ENCODE measurements at regions not wholly inside any gene's neighbourhood (a gene's known extent, or its start where the extent isn't known, plus 50 kb on each side); places are given as distances from the start of the nearest gene placed in this dataset.
"Not testable (repeated sequence)": the region's sequence is repeated elsewhere in the genome, so short reads cannot be mapped to it uniquely, and the experiment has no call there.

GRCh38 chr21:23811805-23812204 is 1795.5 kb downstream of the MRPL39 start:
- no peak for DNase-seq

- no peak for DNase-seq
These were observed 1797.7 kb downstream of the MRPL39 start for GRCh38 chr21:23809573-23809972.

DNA sequence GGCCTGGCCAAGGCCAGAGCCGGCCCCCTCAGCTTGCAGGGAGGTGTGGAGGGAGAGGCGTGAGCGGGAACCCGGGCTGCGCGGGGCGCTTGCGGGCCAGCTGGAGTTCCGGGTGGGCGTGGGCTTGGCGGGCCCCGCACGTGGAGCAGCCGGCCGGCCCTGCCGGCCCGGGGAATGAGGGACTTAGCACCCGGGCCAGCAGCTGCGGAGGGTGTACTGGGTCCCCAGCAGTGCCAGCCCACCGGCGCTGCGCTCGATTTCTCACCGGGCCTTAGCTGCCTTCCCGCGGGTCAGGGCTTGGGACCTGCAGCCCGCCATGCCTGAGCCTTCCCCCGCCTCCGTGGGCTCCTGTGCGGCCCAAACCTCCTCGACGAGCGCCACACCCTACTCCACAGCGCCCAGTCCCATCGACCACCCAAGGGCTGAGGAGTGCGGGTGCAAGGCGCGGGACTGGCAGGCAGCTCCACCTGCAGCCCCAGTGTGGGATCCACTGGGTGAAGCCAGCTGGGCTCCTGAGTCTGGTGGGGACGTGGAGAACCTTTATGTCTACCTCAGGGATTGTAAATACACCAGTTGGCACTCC is 1800.2 kb downstream of the MRPL39 start:
- not testable (repeated sequence) for DNase-seq

DNA sequence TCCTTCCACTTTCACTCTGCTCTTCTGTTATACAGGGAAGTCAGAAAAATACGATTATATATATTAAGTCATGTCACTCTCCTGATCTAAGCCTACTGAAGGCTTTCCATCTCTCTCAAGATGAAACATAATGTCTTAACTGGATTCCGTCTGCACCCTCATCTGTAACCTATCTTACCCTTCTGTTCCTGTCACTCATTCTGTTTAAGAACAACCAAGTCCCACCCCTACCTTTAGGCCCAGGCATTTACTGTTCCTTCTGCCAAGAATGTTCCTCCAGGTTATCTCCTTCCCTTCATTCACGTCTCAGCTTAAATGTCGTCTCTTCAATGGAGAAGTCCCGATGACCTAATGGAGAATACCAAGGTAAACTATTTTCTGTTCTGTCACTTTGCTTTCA is 1802.4 kb downstream of the MRPL39 start:
- DNase-seq = no peak

DNA sequence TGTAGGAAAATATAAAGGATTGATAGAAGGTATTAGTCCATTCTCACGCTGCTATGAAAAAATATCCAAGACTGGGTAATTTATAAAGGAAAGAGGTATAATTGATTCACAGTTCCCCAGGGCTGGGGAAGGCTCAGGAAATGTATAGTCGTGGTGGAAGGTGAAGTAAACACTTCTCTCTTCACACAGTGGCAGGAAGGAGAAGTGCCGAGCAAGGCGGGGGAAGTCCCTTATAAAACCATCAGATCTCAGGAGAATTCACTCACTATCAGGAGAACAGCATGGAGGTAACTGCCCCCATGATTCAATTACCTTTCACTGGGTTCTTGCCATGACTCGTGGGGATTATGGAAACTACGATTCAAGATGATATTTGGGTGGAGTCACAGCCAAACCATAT is 1806.0 kb downstream of the MRPL39 start:
- DNase-seq = no peak

GRCh38 chr21:23799376-23799775 is 1807.9 kb downstream of the MRPL39 start:
- no peak for DNase-seq

GRCh38 chr21:23792300-23792699 is 1815.0 kb downstream of the MRPL39 start:
- DNase-seq = no peak

- DNase-seq = no peak
These were observed 1817.4 kb downstream of the MRPL39 start for GRCh38 chr21:23789864-23790263.

DNA sequence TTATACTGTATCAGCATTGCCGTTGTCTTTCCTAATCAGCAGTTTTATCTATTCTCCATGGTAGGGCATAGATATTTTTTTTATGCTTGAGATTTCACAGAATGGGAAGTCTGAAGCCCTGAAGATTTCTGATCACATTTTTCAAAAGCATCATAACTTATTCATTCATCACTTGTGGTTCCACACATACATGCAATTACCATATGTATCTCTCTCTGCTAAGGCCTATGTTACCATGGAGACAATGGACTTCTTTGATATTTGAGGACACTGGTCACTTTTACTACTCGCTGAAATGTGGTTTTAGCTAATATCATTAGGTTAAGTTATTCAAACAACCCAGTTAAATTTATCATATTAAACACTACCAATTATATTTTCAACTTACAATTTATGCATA is 1827.0 kb downstream of the MRPL39 start:
- DNase-seq = no peak

DNA sequence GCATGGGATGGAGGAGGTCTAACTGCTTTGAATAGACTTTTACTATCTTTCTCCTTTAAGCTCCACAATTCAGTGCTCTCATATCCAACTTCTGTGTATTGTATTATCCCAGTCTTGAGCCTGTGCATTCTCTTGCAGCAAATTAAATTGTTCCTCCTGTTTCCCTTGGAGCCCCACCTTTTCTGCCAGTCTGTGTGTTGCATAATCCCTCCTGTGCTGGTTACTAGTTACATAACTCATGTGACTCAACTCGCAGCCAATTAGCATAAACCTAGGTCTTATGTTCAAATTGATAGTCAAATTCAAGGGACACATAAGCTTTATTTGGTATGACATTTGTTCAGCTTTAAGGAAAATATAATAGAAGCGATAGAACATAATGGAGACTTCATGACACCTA is 1863.5 kb downstream of the MRPL39 start:
- DNase-seq = no peak

GRCh38 chr21:23740463-23740862 is 1866.8 kb downstream of the MRPL39 start:
- no peak for DNase-seq

GRCh38 chr21:23732776-23733175 is 1874.5 kb downstream of the MRPL39 start:
- DNase-seq = no peak

- DNase-seq = no peak
These were observed 1878.0 kb downstream of the MRPL39 start for GRCh38 chr21:23729331-23729730.

- no peak for DNase-seq
These were observed 1881.7 kb downstream of the MRPL39 start for GRCh38 chr21:23725576-23725975.

- no peak for DNase-seq
These were observed 1888.6 kb downstream of the MRPL39 start for GRCh38 chr21:23718446-23719285.

DNA sequence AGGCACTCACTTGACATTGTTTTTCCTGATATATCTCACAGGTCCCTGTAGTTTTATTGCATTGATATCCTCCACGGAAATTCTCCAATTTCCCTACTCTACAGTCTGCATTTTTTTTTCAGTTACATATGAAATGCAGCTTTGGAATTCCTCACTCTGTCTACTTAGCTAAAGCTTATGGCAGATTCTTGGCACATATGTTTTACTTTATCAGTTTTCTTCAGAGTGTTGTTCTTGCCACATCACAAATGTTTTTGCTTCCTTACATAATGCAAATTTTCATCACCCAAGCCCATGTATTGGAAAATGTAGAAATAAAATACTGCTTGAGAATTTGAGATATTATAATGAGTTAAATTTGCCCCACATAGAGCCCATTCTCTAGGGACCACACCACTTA is 1895.1 kb downstream of the MRPL39 start:
- DNase-seq = no peak

GRCh38 chr21:23706431-23706830 is 1900.8 kb downstream of the MRPL39 start:
- DNase-seq = no peak

DNA sequence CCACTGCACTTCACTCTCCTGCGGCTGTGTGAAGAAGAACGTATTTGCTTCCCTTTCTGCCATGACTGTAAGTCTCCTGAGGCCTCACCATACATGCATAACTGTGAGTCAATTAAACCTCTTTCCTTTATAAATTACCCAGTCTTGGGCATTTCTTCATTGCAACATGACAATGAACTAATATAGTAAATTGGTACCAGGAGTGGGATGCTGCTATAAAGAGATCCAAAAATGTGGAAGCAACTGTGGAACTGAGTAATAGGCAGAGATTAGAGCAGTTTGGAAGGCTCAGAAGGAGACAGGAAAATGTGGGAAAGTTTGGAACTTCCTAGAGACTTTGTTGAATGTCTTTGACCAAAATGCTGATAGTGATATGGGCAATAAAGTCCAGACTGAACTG is 1907.9 kb downstream of the MRPL39 start:
- DNase-seq = no peak

- no peak for DNase-seq
These were observed 1908.7 kb downstream of the MRPL39 start for GRCh38 chr21:23698619-23699018.

GRCh38 chr21:23695443-23695842 is 1911.8 kb downstream of the MRPL39 start:
- no peak for DNase-seq

DNA sequence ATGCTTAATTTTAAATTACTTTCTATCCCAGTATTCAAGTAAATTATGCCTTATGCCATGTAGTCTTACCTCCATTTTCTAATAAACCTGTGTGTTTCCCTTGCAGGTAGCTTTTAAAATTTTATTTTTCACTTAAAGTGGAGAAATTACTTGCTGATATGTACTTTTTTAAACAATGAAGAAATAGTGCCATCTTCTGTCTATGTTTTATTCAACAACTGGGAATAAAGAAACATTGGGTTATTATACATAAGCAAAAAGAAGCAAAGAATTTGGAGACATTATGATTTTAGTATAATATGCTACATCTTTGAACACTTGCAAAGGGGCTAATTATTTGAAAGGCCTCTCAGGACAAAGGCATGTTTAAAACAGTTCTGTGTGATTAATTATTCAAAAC is 1912.9 kb downstream of the MRPL39 start:
- DNase-seq = no peak

- DNase-seq = no peak
These were observed 1917.0 kb downstream of the MRPL39 start for GRCh38 chr21:23690316-23690715.

GRCh38 chr21:23686737-23687523 is 1920.4 kb downstream of the MRPL39 start:
- DNase-seq = no peak

GRCh38 chr21:23684431-23684830 is 1922.8 kb downstream of the MRPL39 start:
- DNase-seq = no peak
